Fibroblast of skin of right biceps (primary cell): ENCODE measurements at regions not wholly inside any gene's neighbourhood (a gene's known extent, or its start where the extent isn't known, plus 50 kb on each side); places are given as distances from the start of the nearest gene placed in this dataset.
"Not testable (repeated sequence)": the region's sequence is repeated elsewhere in the genome, so short reads cannot be mapped to it uniquely, and the experiment has no call there.

ENCODE experiments used
- DNase-seq: peaks from one replicate; pipeline ENCODE4 v3.0.0-alpha.2; 2013

- DNase-seq: no peak
Observed at GRCh38 chr1:189149547-189150375, 1327.9 kb downstream of the BRINP3 start.

- no peak for DNase-seq
Observed at GRCh38 chr1:189150624-189151023, 1327.0 kb downstream of the BRINP3 start.

GRCh38 chr1:189151361-189151760, 1326.3 kb downstream of the BRINP3 start:
- no peak for DNase-seq

- no peak for DNase-seq
Observed at GRCh38 chr1:189152685-189153084, 1325.0 kb downstream of the BRINP3 start.

GRCh38 chr1:189158155-189158554, 1319.5 kb downstream of the BRINP3 start:
- DNase-seq: no peak

- DNase-seq: no peak
Observed at GRCh38 chr1:189175889-189176288, 1301.8 kb downstream of the BRINP3 start.

- DNase-seq: no peak
Observed at GRCh38 chr1:189180057-189180456, 1297.6 kb downstream of the BRINP3 start.

GRCh38 chr1:189185097-189185496, 1292.6 kb downstream of the BRINP3 start:
- peak; percentile 3 for DNase-seq

- DNase-seq: no peak
Observed at GRCh38 chr1:189192741-189193520, 1284.7 kb downstream of the BRINP3 start.

- no peak for DNase-seq
Observed at GRCh38 chr1:189205863-189206262, 1271.8 kb downstream of the BRINP3 start.

GRCh38 chr1:189206617-189207016, 1271.0 kb downstream of the BRINP3 start:
- no peak for DNase-seq

GRCh38 chr1:189211742-189212141, 1265.9 kb downstream of the BRINP3 start:
- peak; percentile 38 for DNase-seq

GRCh38 chr1:189212606-189213005, 1265.1 kb downstream of the BRINP3 start:
- DNase-seq: no peak

- DNase-seq: no peak
Observed at GRCh38 chr1:189216886-189217285, 1260.8 kb downstream of the BRINP3 start.

- no peak for DNase-seq
Observed at GRCh38 chr1:189217646-189218045, 1260.0 kb downstream of the BRINP3 start.

GRCh38 chr1:189220750-189221149, 1256.9 kb downstream of the BRINP3 start:
- DNase-seq: no peak

GRCh38 chr1:189225794-189226145, 1251.9 kb downstream of the BRINP3 start:
- DNase-seq: not testable (repeated sequence)

- no peak for DNase-seq
Observed at GRCh38 chr1:189226779-189227178, 1250.9 kb downstream of the BRINP3 start.

- no peak for DNase-seq
Observed at GRCh38 chr1:189237008-189237407, 1240.7 kb downstream of the BRINP3 start.

GRCh38 chr1:189253601-189254350, 1223.9 kb downstream of the BRINP3 start:
- DNase-seq: no peak

GRCh38 chr1:189261128-189261527, 1216.5 kb downstream of the BRINP3 start:
- DNase-seq: not testable (repeated sequence)

- DNase-seq: peak; percentile 3
Observed at GRCh38 chr1:189269011-189269410, 1208.7 kb downstream of the BRINP3 start.

GRCh38 chr1:189274267-189274666, 1203.4 kb downstream of the BRINP3 start:
- DNase-seq: no peak
